Adrenal gland (tissue), 5 donors: ENCODE measurements at regions not wholly inside any gene's neighbourhood (a gene's known extent, or its start where the extent isn't known, plus 50 kb on each side); places are given as distances from the start of the nearest gene placed in this dataset.

ENCODE experiments used
- CTCF ChIP-seq, 6 experiments: fragments of 450-650 bp in 4 of 6; fragments of 200-600 bp in 2 of 6; sonication (generic) in 1 of 6; IDR thresholded peaks; 1 replicate in 5 of 6; 2 replicates in 1 of 6; pipeline versions ENCODE4 v1.5.1 to v1.8.0; 2016 to 2021; ENCODE audit warnings: antibody characterized with exemption in 6 of 6, mild to moderate bottlenecking in 2 of 6, moderate library complexity in 1 of 6
- POLR2A ChIP-seq, 2 donors: fragments of 450-650 bp; IDR thresholded peaks; one replicate each; pipeline ENCODE4 v1.6.1; 2017; ENCODE audit warnings: antibody characterized with exemption in 2 of 2, mild to moderate bottlenecking in 2 of 2, moderate library complexity in 1 of 2
- donor health status: DM: no; HTN: no; CAD: no.

GRCh38 chr6:90456001-90456400 is 130.9 kb downstream of the MAP3K7 start:
- TF ChIP-seq CTCF (IDR thresholded peaks at IDR 0.05) (no peak), POLR2A (IDR thresholded peaks at IDR 0.05) (no peak)
